RWPE2 (cell line): ENCODE measurements at regions not wholly inside any gene's neighbourhood (a gene's known extent, or its start where the extent isn't known, plus 50 kb on each side); places are given as distances from the start of the nearest gene placed in this dataset.

ENCODE experiments used
- ATAC-seq: fragments of 200-7000 bp; cut with Tn5 transposase; 3 replicates; pipeline ENCODE4 v1.9.1; 2021; ENCODE audit warnings: low read depth
- DNase-seq: peaks from one replicate; pipeline ENCODE4 v3.0.0-alpha.2; 2020; ENCODE audit warnings: low spot score
- H3K27ac ChIP-seq: fragments of 450-650 bp; 2 replicates; pipeline ENCODE4 v1.5.1; 2017; ENCODE audit warnings: mild to moderate bottlenecking; ENCODE audit not compliant: poor library complexity, severe bottlenecking
- H3K27me3 ChIP-seq: fragments of 250-450 bp; sonication (Bioruptor Pico); 2 replicates; pipeline ENCODE4 v1.5.1; 2021; ENCODE audit warnings: mild to moderate bottlenecking, moderate library complexity; ENCODE audit not compliant: insufficient read depth, poor library complexity, severe bottlenecking
- H3K36me3 ChIP-seq: fragments of 250-450 bp; sonication (Bioruptor Pico); 2 replicates; pipeline ENCODE4 v1.5.1; 2020; ENCODE audit warnings: low read depth, mild to moderate bottlenecking, moderate library complexity
- H3K4me1 ChIP-seq: fragments of 250-450 bp; sonication (Bioruptor Pico); 2 replicates; pipeline ENCODE4 v1.5.1; 2021; ENCODE audit warnings: mild to moderate bottlenecking, moderate library complexity; ENCODE audit not compliant: insufficient read depth, poor library complexity, severe bottlenecking
- H3K4me3 ChIP-seq: fragments of 250-450 bp; sonication (Bioruptor Pico); 2 replicates; pipeline ENCODE4 v1.5.1; 2021; ENCODE audit warnings: mild to moderate bottlenecking, moderate library complexity; ENCODE audit not compliant: severe bottlenecking
- H3K9me3 ChIP-seq: fragments of 250-450 bp; sonication (Bioruptor Pico); 2 replicates; pipeline ENCODE4 v1.5.1; 2021; ENCODE audit warnings: mild to moderate bottlenecking, moderate library complexity; ENCODE audit not compliant: severe bottlenecking
- CTCF ChIP-seq: fragments of 450-650 bp; IDR thresholded peaks from one replicate; pipeline ENCODE4 v1.5.1; 2017; ENCODE audit warnings: mild to moderate bottlenecking, moderate library complexity; ENCODE audit not compliant: poor library complexity, severe bottlenecking

GRCh38 chr1:69499203-69499803, 68.4 kb upstream of the LRRC7 start:
- Histone ChIP-seq H3K27me3 (no peaks in the 10 kb centered on the region), H3K36me3 (no peaks in the 10 kb centered on the region), H3K9me3 (no peaks in the 10 kb centered on the region), H3K27ac (no peak overlapping the region), H3K4me1 (peaks cover 6% of the 10 kb centered on the region), H3K4me3 (no peak overlapping the region)
- ATAC-seq = no peak
- no peak for TF ChIP-seq CTCF
- DNase-seq = no peak

- ATAC-seq = no peak
- Histone ChIP-seq H3K4me3 (no peak overlapping the region), H3K9me3 (no peaks in the 10 kb centered on the region), H3K27ac (no peak overlapping the region), H3K4me1 (no peaks in the 10 kb centered on the region), H3K36me3 (no peaks in the 10 kb centered on the region), H3K27me3 (no peaks in the 10 kb centered on the region)
- TF ChIP-seq CTCF = no peak
- no peak for DNase-seq
Observed at GRCh38 chr1:69502991-69503390, 64.7 kb upstream of the LRRC7 start.

GRCh38 chr1:69504730-69505252, 62.9 kb upstream of the LRRC7 start:
- H3K4me3 ChIP-seq = no peak overlapping the region
- no peak overlapping the region for H3K27ac ChIP-seq
- H3K36me3 ChIP-seq = no peaks in the 10 kb centered on the region
- DNase-seq (no peak), ATAC-seq (no peak)
- TF ChIP-seq CTCF = no peak
- peaks cover 2% of the 10 kb centered on the region for H3K4me1 ChIP-seq
- H3K9me3 ChIP-seq = no peaks in the 10 kb centered on the region
- no peaks in the 10 kb centered on the region for H3K27me3 ChIP-seq

DNA sequence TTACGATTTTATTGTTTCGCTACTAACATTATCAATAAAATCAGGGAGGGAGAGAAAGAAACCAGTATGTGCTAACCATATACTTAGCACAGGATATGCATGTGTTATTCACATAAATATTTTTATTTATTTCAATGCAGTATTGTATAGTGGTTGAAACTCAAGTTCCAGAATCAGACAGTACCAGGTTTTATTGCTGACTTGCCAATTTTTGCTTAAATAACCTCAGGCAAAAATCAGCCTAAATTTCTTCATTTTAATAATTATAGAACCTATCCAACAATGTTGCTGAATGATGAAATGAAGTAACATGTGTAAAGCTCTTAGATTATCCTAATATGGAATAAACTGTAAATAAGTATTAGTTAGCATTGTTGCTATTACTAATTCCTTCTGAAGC, 61.4 kb upstream of the LRRC7 start:
- Histone ChIP-seq H3K4me3 (no peak overlapping the region), H3K9me3 (no peaks in the 10 kb centered on the region), H3K4me1 (peaks cover 9% of the 10 kb centered on the region), H3K27ac (no peak overlapping the region), H3K27me3 (no peaks in the 10 kb centered on the region), H3K36me3 (no peaks in the 10 kb centered on the region)
- ATAC-seq = no peak
- no peak for DNase-seq
- TF ChIP-seq CTCF = no peak

- Histone ChIP-seq H3K27ac (no peak overlapping the region), H3K4me3 (no peak overlapping the region), H3K27me3 (no peaks in the 10 kb centered on the region), H3K4me1 (peaks cover 9% of the 10 kb centered on the region), H3K9me3 (no peaks in the 10 kb centered on the region), H3K36me3 (no peaks in the 10 kb centered on the region)
- DNase-seq (no peak), ATAC-seq (no peak)
- TF ChIP-seq CTCF = no peak
Observed at GRCh38 chr1:69506721-69507120, 61.0 kb upstream of the LRRC7 start.
